GM19035 (cell line): ENCODE measurements at regions not wholly inside any gene's neighbourhood (a gene's known extent, or its start where the extent isn't known, plus 50 kb on each side); places are given as distances from the start of the nearest gene placed in this dataset.

Source experiments
- ATAC-seq: cut with Tn5 transposase; IDR thresholded peaks from one replicate; pipeline ENCODE4 v1.9.1; 2021; ENCODE audit not compliant: unreplicated experiment

GRCh38 chr6:149181304-149181703 is 136.2 kb upstream of the TAB2 start:
- ATAC-seq, result no peak

GRCh38 chr6:149182262-149182661 is 135.2 kb upstream of the TAB2 start:
- no peak for ATAC-seq

GRCh38 chr6:149184523-149184922 is 133.0 kb upstream of the TAB2 start:
- ATAC-seq, result no peak

GRCh38 chr6:149185799-149186357 is 131.6 kb upstream of the TAB2 start:
- no peak for ATAC-seq

GRCh38 chr6:149186873-149187272 is 130.6 kb upstream of the TAB2 start:
- no peak for ATAC-seq

GRCh38 chr6:149190224-149190831 is 127.2 kb upstream of the TAB2 start:
- no peak for ATAC-seq

GRCh38 chr6:149194820-149195558 is 122.5 kb upstream of the TAB2 start:
- ATAC-seq, result peak; percentile 50

- no peak for ATAC-seq
Observed at GRCh38 chr6:149196091-149196490, 121.4 kb upstream of the TAB2 start.

GRCh38 chr6:149197482-149197881 is 120.0 kb upstream of the TAB2 start:
- ATAC-seq, result no peak

GRCh38 chr6:149198265-149198664 is 119.2 kb upstream of the TAB2 start:
- no peak for ATAC-seq

- ATAC-seq, result no peak
Observed at GRCh38 chr6:149200282-149200945, 117.1 kb upstream of the TAB2 start.

- no peak for ATAC-seq
Observed at GRCh38 chr6:149201068-149201655, 116.3 kb upstream of the TAB2 start.

- no peak for ATAC-seq
Observed at GRCh38 chr6:149202100-149202499, 115.4 kb upstream of the TAB2 start.

GRCh38 chr6:149202952-149203351 is 114.6 kb upstream of the TAB2 start:
- ATAC-seq, result no peak

GRCh38 chr6:149203509-149203908 is 114.0 kb upstream of the TAB2 start:
- ATAC-seq, result no peak

GRCh38 chr6:149208134-149208601 is 109.3 kb upstream of the TAB2 start:
- no peak for ATAC-seq

- ATAC-seq, result peak; percentile 37
Observed at GRCh38 chr6:149209871-149210775, 107.4 kb upstream of the TAB2 start.

- peak; percentile 75 for ATAC-seq
Observed at GRCh38 chr6:149211046-149211571, 106.4 kb upstream of the TAB2 start.

GRCh38 chr6:149212206-149212605 is 105.3 kb upstream of the TAB2 start:
- no peak for ATAC-seq
